WERI-Rb-1 (cell line): ENCODE measurements at regions not wholly inside any gene's neighbourhood (a gene's known extent, or its start where the extent isn't known, plus 50 kb on each side); places are given as distances from the start of the nearest gene placed in this dataset.

Experiments used
- DNase-seq: peaks from one replicate; pipeline ENCODE4 v3.0.0-alpha.2; 2020
- H3K27ac ChIP-seq: fragments of 250-450 bp; sonication (Bioruptor Pico); 2 replicates; pipeline ENCODE4 v1.5.1; 2020; ENCODE audit warnings: mild to moderate bottlenecking, moderate library complexity
- H3K27me3 ChIP-seq: fragments of 250-450 bp; sonication (Bioruptor Pico); 2 replicates; pipeline ENCODE4 v1.5.1; 2021; ENCODE audit warnings: mild to moderate bottlenecking, low read depth, moderate library complexity; ENCODE audit not compliant: insufficient read depth, severe bottlenecking
- H3K36me3 ChIP-seq: fragments of 250-450 bp; sonication (Bioruptor Pico); 2 replicates; pipeline ENCODE4 v1.5.1; 2020; ENCODE audit warnings: mild to moderate bottlenecking, moderate library complexity
- H3K4me3 ChIP-seq: 2 replicates; pipeline ENCODE4 v1.5.1; 2011; ENCODE audit warnings: low read depth, mild to moderate bottlenecking, control low read depth, low read length
- H3K9me3 ChIP-seq: fragments of 250-450 bp; sonication (Bioruptor Pico); 2 replicates; pipeline ENCODE4 v1.5.1; 2021; ENCODE audit warnings: mild to moderate bottlenecking, moderate library complexity; ENCODE audit not compliant: severe bottlenecking
- TF ChIP-seq, protein P1 (sequence below): IDR thresholded peaks from 2 replicates; pipeline ENCODE4 v1.5.1; 2011; ENCODE audit warnings: low read depth, mild to moderate bottlenecking, control low read depth, inconsistent platforms, low read length

DNA sequence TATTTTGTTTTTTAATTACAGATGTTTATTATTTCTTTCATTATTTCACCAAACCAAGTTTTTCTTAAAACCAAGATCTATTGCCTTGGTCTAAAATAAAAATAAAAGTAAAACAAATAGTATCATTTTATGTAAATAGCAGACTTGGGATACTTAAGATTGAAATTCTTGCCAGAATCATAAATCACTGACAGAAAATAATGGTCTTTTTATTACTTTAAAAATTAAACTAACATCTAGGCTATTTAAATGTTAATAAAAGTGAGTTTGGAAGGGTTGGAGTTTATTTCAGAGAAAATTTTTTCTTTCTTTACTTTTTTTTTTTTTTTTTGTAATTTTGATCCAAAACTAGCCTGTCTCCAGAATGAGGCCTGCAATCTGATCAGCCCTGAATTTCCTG, 568.0 kb upstream of the IGFBP3 start:
- no peak for DNase-seq
- H3K27ac ChIP-seq: no peak overlapping the region
- H3K4me3 ChIP-seq: no peak overlapping the region
- no peaks in the 10 kb centered on the region for H3K27me3 ChIP-seq
- TF ChIP-seq, protein P1, sequence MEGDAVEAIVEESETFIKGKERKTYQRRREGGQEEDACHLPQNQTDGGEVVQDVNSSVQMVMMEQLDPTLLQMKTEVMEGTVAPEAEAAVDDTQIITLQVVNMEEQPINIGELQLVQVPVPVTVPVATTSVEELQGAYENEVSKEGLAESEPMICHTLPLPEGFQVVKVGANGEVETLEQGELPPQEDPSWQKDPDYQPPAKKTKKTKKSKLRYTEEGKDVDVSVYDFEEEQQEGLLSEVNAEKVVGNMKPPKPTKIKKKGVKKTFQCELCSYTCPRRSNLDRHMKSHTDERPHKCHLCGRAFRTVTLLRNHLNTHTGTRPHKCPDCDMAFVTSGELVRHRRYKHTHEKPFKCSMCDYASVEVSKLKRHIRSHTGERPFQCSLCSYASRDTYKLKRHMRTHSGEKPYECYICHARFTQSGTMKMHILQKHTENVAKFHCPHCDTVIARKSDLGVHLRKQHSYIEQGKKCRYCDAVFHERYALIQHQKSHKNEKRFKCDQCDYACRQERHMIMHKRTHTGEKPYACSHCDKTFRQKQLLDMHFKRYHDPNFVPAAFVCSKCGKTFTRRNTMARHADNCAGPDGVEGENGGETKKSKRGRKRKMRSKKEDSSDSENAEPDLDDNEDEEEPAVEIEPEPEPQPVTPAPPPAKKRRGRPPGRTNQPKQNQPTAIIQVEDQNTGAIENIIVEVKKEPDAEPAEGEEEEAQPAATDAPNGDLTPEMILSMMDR: no peak
- no peaks in the 10 kb centered on the region for H3K36me3 ChIP-seq
- H3K9me3 ChIP-seq: no peaks in the 10 kb centered on the region

DNA sequence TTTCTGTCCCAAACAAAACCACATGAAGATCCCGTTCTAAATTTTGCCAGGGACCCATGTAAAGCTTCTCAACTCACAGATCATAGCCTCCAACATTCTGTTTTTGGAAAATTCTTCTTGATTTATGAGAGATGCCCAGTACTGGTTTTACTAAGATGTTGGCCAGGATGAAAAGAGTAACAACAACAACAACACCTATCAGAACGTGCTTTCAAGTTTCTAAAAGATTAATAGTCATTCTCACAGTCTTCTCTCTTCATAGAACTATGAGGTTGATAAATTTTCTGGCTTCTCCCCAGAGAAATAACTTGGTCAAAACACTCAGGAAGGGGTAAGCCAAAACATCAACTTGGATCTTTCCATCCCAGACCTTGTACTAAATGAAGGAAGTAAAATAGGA, 567.5 kb upstream of the IGFBP3 start:
- DNase-seq: no peak
- TF ChIP-seq, protein P1: no peak
- H3K9me3 ChIP-seq: no peaks in the 10 kb centered on the region
- no peak overlapping the region for H3K4me3 ChIP-seq
- no peaks in the 10 kb centered on the region for H3K27me3 ChIP-seq
- no peak overlapping the region for H3K27ac ChIP-seq
- H3K36me3 ChIP-seq: no peaks in the 10 kb centered on the region

DNA sequence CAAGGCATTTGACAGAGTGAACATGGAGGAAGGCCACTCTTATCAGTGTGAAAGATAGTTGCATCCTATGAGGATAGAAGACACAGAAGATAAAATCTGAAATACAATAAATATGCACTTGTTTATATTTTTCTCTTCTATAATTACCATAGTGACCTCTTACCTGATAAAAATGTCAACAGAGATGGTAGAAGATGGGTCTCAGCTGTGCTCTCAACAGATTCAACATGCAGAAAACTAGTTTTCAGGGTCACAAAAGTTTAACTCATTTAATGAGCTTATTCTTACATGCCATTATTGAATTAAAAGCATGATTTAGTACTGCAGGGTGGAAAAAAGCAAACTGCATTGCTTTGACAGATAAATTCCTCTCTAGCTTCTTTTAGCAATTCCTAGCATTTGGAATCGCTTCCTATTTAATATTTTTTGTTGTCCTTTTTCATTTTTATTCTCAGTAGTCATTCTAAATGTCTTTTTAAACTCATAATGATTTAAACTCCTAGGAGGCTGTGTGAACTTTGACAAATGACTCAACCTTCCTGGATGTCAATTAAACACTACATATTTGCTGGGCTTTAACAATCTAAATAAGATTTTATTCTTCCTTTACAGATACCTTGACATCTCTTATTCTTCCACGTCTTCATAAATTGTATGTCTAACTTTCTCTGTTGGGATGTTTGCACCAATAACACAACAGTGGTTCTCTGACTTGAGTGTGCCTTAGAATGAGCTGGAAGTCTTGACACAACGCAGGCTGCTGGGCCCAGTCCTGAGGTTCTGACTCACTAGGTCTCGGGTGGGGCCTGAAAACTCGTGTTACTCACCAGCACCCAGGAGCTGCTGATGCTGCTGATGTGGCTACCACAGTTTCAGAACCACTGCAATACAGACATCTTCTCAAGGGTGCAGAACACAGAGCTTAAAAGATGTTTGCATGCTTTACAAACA, 565.5 kb upstream of the IGFBP3 start:
- Histone ChIP-seq H3K27me3 (no peaks in the 10 kb centered on the region), H3K4me3 (no peak overlapping the region), H3K9me3 (no peaks in the 10 kb centered on the region), H3K27ac (no peak overlapping the region), H3K36me3 (no peaks in the 10 kb centered on the region)
- no peak for DNase-seq
- TF ChIP-seq, protein P1: no peak

DNA sequence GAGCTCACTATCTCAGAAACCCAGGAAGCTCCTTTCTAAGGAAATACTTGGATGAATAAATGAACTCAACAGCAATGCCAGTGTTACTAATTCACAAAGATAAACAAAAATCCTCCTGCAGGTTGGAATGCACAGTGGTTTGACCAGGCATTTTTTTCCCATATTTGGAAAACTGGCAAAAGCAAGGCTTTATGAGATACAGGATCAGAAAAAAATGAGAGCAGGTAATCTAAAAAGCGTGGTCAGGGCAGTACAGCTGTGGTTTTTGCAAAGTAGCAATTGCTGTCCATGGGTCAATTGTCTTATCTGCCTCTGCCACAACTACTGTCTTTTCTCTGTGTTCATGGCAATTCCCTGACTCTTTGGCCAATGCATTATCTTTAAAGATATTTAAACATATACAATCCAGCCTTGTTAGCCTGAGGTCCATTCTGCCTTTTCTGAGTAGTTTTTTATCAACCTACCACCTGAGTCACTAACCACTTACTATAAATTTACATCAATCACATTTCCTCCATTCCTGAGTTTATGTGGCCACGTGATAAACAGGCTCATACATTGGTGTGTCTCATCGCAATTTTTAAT, 564.5 kb upstream of the IGFBP3 start:
- TF ChIP-seq, protein P1: no peak
- Histone ChIP-seq H3K9me3 (no peaks in the 10 kb centered on the region), H3K27me3 (no peaks in the 10 kb centered on the region), H3K36me3 (no peaks in the 10 kb centered on the region), H3K4me3 (no peak overlapping the region), H3K27ac (no peak overlapping the region)
- DNase-seq: no peak

DNA sequence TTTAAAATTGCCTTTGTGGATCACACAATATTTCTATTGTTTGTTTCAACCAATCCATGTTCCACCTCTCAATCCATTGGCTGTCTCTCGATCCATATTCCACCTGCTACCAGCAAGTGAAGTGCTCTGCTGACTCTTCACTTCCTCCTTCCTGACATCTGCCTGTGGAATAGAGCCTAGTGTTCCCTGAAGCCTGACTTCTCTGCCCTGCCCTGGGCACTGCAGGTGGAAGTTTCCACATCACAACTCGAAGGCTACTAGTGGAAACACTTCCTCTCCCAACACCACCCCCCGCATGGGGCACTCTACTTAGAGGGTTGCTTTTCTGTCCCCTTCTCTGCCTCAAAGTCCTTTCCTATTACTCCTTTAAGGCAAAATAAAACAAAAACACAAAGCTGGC, 563.8 kb upstream of the IGFBP3 start:
- Histone ChIP-seq H3K36me3 (no peaks in the 10 kb centered on the region), H3K4me3 (no peak overlapping the region), H3K9me3 (no peaks in the 10 kb centered on the region), H3K27me3 (no peaks in the 10 kb centered on the region), H3K27ac (no peak overlapping the region)
- TF ChIP-seq, protein P1: no peak
- DNase-seq: no peak
